ENCODE measurements at regions not wholly inside any gene's neighbourhood (a gene's known extent, or its start where the extent isn't known, plus 50 kb on each side); places are given as distances from the start of the nearest gene placed in this dataset.

- no peak for DNase-seq
Measured at GRCh38 chr1:81699234-81699633, 101.5 kb upstream of the ADGRL2 start.

- DNase-seq: no peak
Measured at GRCh38 chr1:81695741-81696140, 105.0 kb upstream of the ADGRL2 start.

GRCh38 chr1:81693316-81693715 lies 107.4 kb upstream of the ADGRL2 start:
- DNase-seq: no peak

- no peak for DNase-seq
Measured at GRCh38 chr1:81690676-81691453, 109.9 kb upstream of the ADGRL2 start.

GRCh38 chr1:81689531-81689941 lies 111.2 kb upstream of the ADGRL2 start:
- peak; percentile 76 to 78 for DNase-seq

GRCh38 chr1:81682490-81682889 lies 118.2 kb upstream of the ADGRL2 start:
- DNase-seq: no peak

GRCh38 chr1:81681601-81682266 lies 119.0 kb upstream of the ADGRL2 start:
- no peak for DNase-seq

- DNase-seq: no peak
Measured at GRCh38 chr1:81681114-81681513, 119.6 kb upstream of the ADGRL2 start.

- no peak for DNase-seq
Measured at GRCh38 chr1:81679942-81680341, 120.8 kb upstream of the ADGRL2 start.

- no peak for DNase-seq
Measured at GRCh38 chr1:81678779-81679178, 122.0 kb upstream of the ADGRL2 start.

GRCh38 chr1:81672766-81673165 lies 128.0 kb upstream of the ADGRL2 start:
- DNase-seq: no peak

GRCh38 chr1:81671038-81671437 lies 129.7 kb upstream of the ADGRL2 start:
- no peak for DNase-seq

- DNase-seq: peak; percentile 84 to 87
Measured at GRCh38 chr1:81670286-81670685, 130.4 kb upstream of the ADGRL2 start.

- DNase-seq: no peak
Measured at GRCh38 chr1:81666586-81666985, 134.1 kb upstream of the ADGRL2 start.

- no peak for DNase-seq
Measured at GRCh38 chr1:81664341-81664740, 136.4 kb upstream of the ADGRL2 start.

- DNase-seq: no peak
Measured at GRCh38 chr1:81662913-81663526, 137.7 kb upstream of the ADGRL2 start.

- DNase-seq: no peak
Measured at GRCh38 chr1:81660286-81660685, 140.4 kb upstream of the ADGRL2 start.

- no peak for DNase-seq
Measured at GRCh38 chr1:81654657-81655056, 146.1 kb upstream of the ADGRL2 start.

- DNase-seq: no peak
Measured at GRCh38 chr1:81654147-81654546, 146.6 kb upstream of the ADGRL2 start.

GRCh38 chr1:81650776-81651175 lies 150.0 kb upstream of the ADGRL2 start:
- peak in 1 of 2 donors; percentile 21 for DNase-seq

GRCh38 chr1:81635816-81636215 lies 164.9 kb upstream of the ADGRL2 start:
- no peak for DNase-seq

GRCh38 chr1:81634294-81634693 lies 166.4 kb upstream of the ADGRL2 start:
- DNase-seq: no peak

- DNase-seq: no peak
Measured at GRCh38 chr1:81619156-81619555, 181.6 kb upstream of the ADGRL2 start.

All from right lung (tissue), 2 donors.